ENCODE measurements at regions not wholly inside any gene's neighbourhood (a gene's known extent, or its start where the extent isn't known, plus 50 kb on each side); places are given as distances from the start of the nearest gene placed in this dataset.

- DNase-seq, result no peak
- Histone ChIP-seq H3K36me3 (ENCODE audit: control insufficient read depth in 1 of 2, insufficient read depth in 2 of 2, low read length in 2 of 2) (no peaks in the 10 kb centered on the region), H3K4ac (ENCODE audit: low read depth, low read length) (no peak overlapping the region), H3K27me3 (ENCODE audit: insufficient read depth, low read length) (no peaks in the 10 kb centered on the region), H3K9ac (ENCODE audit: low read length) (no peak overlapping the region), H3K4me3 (ENCODE audit: low read depth, low read length) (no peak overlapping the region), H4K91ac (ENCODE audit: low read depth, low read length) (no peak overlapping the region), H2AK5ac (ENCODE audit: low read length) (no peak overlapping the region), H3K9me3 (ENCODE audit: insufficient read depth, low read depth, low read length) (no peaks in the 10 kb centered on the region), H4K12ac (ENCODE audit: low read depth, low read length) (no peak overlapping the region), H2BK12ac (ENCODE audit: low read length) (no peak overlapping the region), H2AFZ (ENCODE audit: insufficient read depth, low read length, poor library complexity) (no peak overlapping the region), H3K27ac (ENCODE audit: low read depth, low read length) (no peak overlapping the region), H3K14ac (ENCODE audit: low read length) (no peak overlapping the region), H3K18ac (ENCODE audit: low read length) (no peak overlapping the region), H2BK120ac (ENCODE audit: insufficient read depth, low read length, poor library complexity) (no peak overlapping the region), H3K4me2 (ENCODE audit: low read length) (no peak overlapping the region), H2BK5ac (ENCODE audit: low read depth, low read length, poor library complexity) (no peak overlapping the region), H3K23ac (ENCODE audit: low read length) (no peak overlapping the region), H3K4me1 (ENCODE audit: control insufficient read depth in 1 of 2, insufficient read depth in 2 of 2, low read length in 2 of 2) (no peaks in the 10 kb centered on the region), H3K79me2 (ENCODE audit: control insufficient read depth, insufficient read depth, low read length, poor library complexity) (no peaks in the 10 kb centered on the region), H3K79me1 (ENCODE audit: low read length) (no peaks in the 10 kb centered on the region), H4K8ac (ENCODE audit: low read depth, low read length) (no peak overlapping the region)
Measured at GRCh38 chr4:177860171-177860570, 417.9 kb upstream of the AGA start.

GRCh38 chr4:177861551-177862094 is 419.4 kb upstream of the AGA start:
- no peak overlapping the region for H2BK120ac ChIP-seq (ENCODE audit: insufficient read depth, low read length, poor library complexity)
- H4K8ac ChIP-seq (ENCODE audit: low read depth, low read length), result no peak overlapping the region
- H3K23ac ChIP-seq (ENCODE audit: low read length), result no peak overlapping the region
- DNase-seq, result no peak
- H4K91ac ChIP-seq (ENCODE audit: low read depth, low read length), result no peak overlapping the region
- no CpG with 5 or more reads among the region's 18 CpGs for WGBS (ENCODE audit: extremely low coverage, insufficient coverage, insufficient read length)
- no peak overlapping the region for H3K27ac ChIP-seq (ENCODE audit: low read depth, low read length)
- H3K36me3 ChIP-seq (ENCODE audit: control insufficient read depth in 1 of 2, insufficient read depth in 2 of 2, low read length in 2 of 2), result no peaks in the 10 kb centered on the region
- H3K4ac ChIP-seq (ENCODE audit: low read depth, low read length), result no peak overlapping the region
- no peaks in the 10 kb centered on the region for H3K79me2 ChIP-seq (ENCODE audit: control insufficient read depth, insufficient read depth, low read length, poor library complexity)
- H3K79me1 ChIP-seq (ENCODE audit: low read length), result no peaks in the 10 kb centered on the region
- no peak overlapping the region for H4K12ac ChIP-seq (ENCODE audit: low read depth, low read length)
- H2BK12ac ChIP-seq (ENCODE audit: low read length), result no peak overlapping the region
- H3K9me3 ChIP-seq (ENCODE audit: insufficient read depth, low read depth, low read length), result no peaks in the 10 kb centered on the region
- H3K4me3 ChIP-seq (ENCODE audit: low read depth, low read length), result no peak overlapping the region
- H2AK5ac ChIP-seq (ENCODE audit: low read length), result no peak overlapping the region
- no peak overlapping the region for H3K18ac ChIP-seq (ENCODE audit: low read length)
- no peaks in the 10 kb centered on the region for H3K4me1 ChIP-seq (ENCODE audit: control insufficient read depth in 1 of 2, insufficient read depth in 2 of 2, low read length in 2 of 2)
- H3K4me2 ChIP-seq (ENCODE audit: low read length), result no peak overlapping the region
- H2BK5ac ChIP-seq (ENCODE audit: low read depth, low read length, poor library complexity), result no peak overlapping the region
- no peak overlapping the region for H3K9ac ChIP-seq (ENCODE audit: low read length)
- H2AFZ ChIP-seq (ENCODE audit: insufficient read depth, low read length, poor library complexity), result no peak overlapping the region
- no peaks in the 10 kb centered on the region for H3K27me3 ChIP-seq (ENCODE audit: insufficient read depth, low read length)
- no peak overlapping the region for H3K14ac ChIP-seq (ENCODE audit: low read length)

GRCh38 chr4:177862541-177863176 is 420.4 kb upstream of the AGA start:
- H3K4me1 ChIP-seq (ENCODE audit: control insufficient read depth in 1 of 2, insufficient read depth in 2 of 2, low read length in 2 of 2), result no peaks in the 10 kb centered on the region
- H2BK120ac ChIP-seq (ENCODE audit: insufficient read depth, low read length, poor library complexity), result no peak overlapping the region
- whole genome bisulfite sequencing (ENCODE audit: extremely low coverage, insufficient coverage, insufficient read length), result no CpG with 5 or more reads among the region's 19 CpGs
- H3K18ac ChIP-seq (ENCODE audit: low read length), result no peak overlapping the region
- DNase-seq, result no peak
- H3K79me2 ChIP-seq (ENCODE audit: control insufficient read depth, insufficient read depth, low read length, poor library complexity), result no peaks in the 10 kb centered on the region
- H3K27me3 ChIP-seq (ENCODE audit: insufficient read depth, low read length), result no peaks in the 10 kb centered on the region
- no peak overlapping the region for H3K14ac ChIP-seq (ENCODE audit: low read length)
- H2BK12ac ChIP-seq (ENCODE audit: low read length), result no peak overlapping the region
- no peak overlapping the region for H4K8ac ChIP-seq (ENCODE audit: low read depth, low read length)
- H3K79me1 ChIP-seq (ENCODE audit: low read length), result no peaks in the 10 kb centered on the region
- H2BK5ac ChIP-seq (ENCODE audit: low read depth, low read length, poor library complexity), result no peak overlapping the region
- H3K23ac ChIP-seq (ENCODE audit: low read length), result no peak overlapping the region
- H2AFZ ChIP-seq (ENCODE audit: insufficient read depth, low read length, poor library complexity), result no peak overlapping the region
- no peak overlapping the region for H3K4me2 ChIP-seq (ENCODE audit: low read length)
- H3K4me3 ChIP-seq (ENCODE audit: low read depth, low read length), result no peak overlapping the region
- H3K9me3 ChIP-seq (ENCODE audit: insufficient read depth, low read depth, low read length), result no peaks in the 10 kb centered on the region
- H3K4ac ChIP-seq (ENCODE audit: low read depth, low read length), result no peak overlapping the region
- no peak overlapping the region for H4K12ac ChIP-seq (ENCODE audit: low read depth, low read length)
- no peak overlapping the region for H2AK5ac ChIP-seq (ENCODE audit: low read length)
- H3K9ac ChIP-seq (ENCODE audit: low read length), result no peak overlapping the region
- no peaks in the 10 kb centered on the region for H3K36me3 ChIP-seq (ENCODE audit: control insufficient read depth in 1 of 2, insufficient read depth in 2 of 2, low read length in 2 of 2)
- no peak overlapping the region for H4K91ac ChIP-seq (ENCODE audit: low read depth, low read length)
- H3K27ac ChIP-seq (ENCODE audit: low read depth, low read length), result no peak overlapping the region

GRCh38 chr4:177879851-177880250 is 437.6 kb upstream of the AGA start:
- Histone ChIP-seq H3K4me1 (ENCODE audit: control insufficient read depth in 1 of 2, insufficient read depth in 2 of 2, low read length in 2 of 2) (no peaks in the 10 kb centered on the region), H3K27ac (ENCODE audit: low read depth, low read length) (no peak overlapping the region), H3K4me2 (ENCODE audit: low read length) (no peak overlapping the region), H3K4ac (ENCODE audit: low read depth, low read length) (no peak overlapping the region), H2BK120ac (ENCODE audit: insufficient read depth, low read length, poor library complexity) (no peak overlapping the region), H3K79me1 (ENCODE audit: low read length) (no peaks in the 10 kb centered on the region), H3K18ac (ENCODE audit: low read length) (no peak overlapping the region), H3K23ac (ENCODE audit: low read length) (no peak overlapping the region), H3K9me3 (ENCODE audit: insufficient read depth, low read depth, low read length) (no peaks in the 10 kb centered on the region), H4K12ac (ENCODE audit: low read depth, low read length) (no peak overlapping the region), H3K36me3 (ENCODE audit: control insufficient read depth in 1 of 2, insufficient read depth in 2 of 2, low read length in 2 of 2) (no peaks in the 10 kb centered on the region), H2AFZ (ENCODE audit: insufficient read depth, low read length, poor library complexity) (no peak overlapping the region), H2BK5ac (ENCODE audit: low read depth, low read length, poor library complexity) (no peak overlapping the region), H3K4me3 (ENCODE audit: low read depth, low read length) (no peak overlapping the region), H3K9ac (ENCODE audit: low read length) (no peak overlapping the region), H2AK5ac (ENCODE audit: low read length) (no peak overlapping the region), H3K79me2 (ENCODE audit: control insufficient read depth, insufficient read depth, low read length, poor library complexity) (no peaks in the 10 kb centered on the region), H4K91ac (ENCODE audit: low read depth, low read length) (no peak overlapping the region), H3K27me3 (ENCODE audit: insufficient read depth, low read length) (no peaks in the 10 kb centered on the region), H4K8ac (ENCODE audit: low read depth, low read length) (no peak overlapping the region), H3K14ac (ENCODE audit: low read length) (no peak overlapping the region), H2BK12ac (ENCODE audit: low read length) (no peak overlapping the region)
- WGBS (ENCODE audit: extremely low coverage, insufficient coverage, insufficient read length), result no CpG with 5 or more reads among the region's 3 CpGs
- DNase-seq, result no peak
